GM12878 (cell line): ENCODE measurements at regions not wholly inside any gene's neighbourhood (a gene's known extent, or its start where the extent isn't known, plus 50 kb on each side); places are given as distances from the start of the nearest gene placed in this dataset.

Source experiments
- ATAC-seq: fragments of 200-7000 bp; cut with Tn5 transposase; 3 replicates; pipeline ENCODE4 v1.9.1; 2020; ENCODE audit warnings: mild to moderate bottlenecking, moderate library complexity
- BruUV-seq: library from RNA; stranded (reverse); fragments of 400-500 nt; replicated peaks from 2 replicates; lab custom pipeline; 2021; lab: Mats Ljungman, UMichigan
- CTCF ChIA-PET: fragments of 300-600 bp; sonication (Branson Sonifier 250); formaldehyde crosslinking; extraction: SDS; loops from one replicate; lab custom pipeline; 2021; ENCODE audit warnings: inconsistent platforms; lab: Yijun Ruan, JAX
- POLR2A ChIA-PET: fragments of 350-600 bp; formaldehyde crosslinking; extraction: SDS; loops from one replicate; lab custom pipeline; 2021; ENCODE audit warnings: inconsistent platforms; lab: Charles Lee
- RAD21 ChIA-PET: fragments of 300-600 bp; sonication (Branson Sonifier 250); formaldehyde crosslinking; loops from one replicate; lab custom pipeline; 2023; ENCODE audit warnings: antibody characterized with exemption; ENCODE audit not compliant: unreplicated experiment; lab: Charles Lee
- SMC1A ChIA-PET: fragments of 300-600 bp; sonication (Branson Sonifier 250); formaldehyde crosslinking; loops from one replicate; lab custom pipeline; 2023; ENCODE audit not compliant: unreplicated experiment, uncharacterized antibody; lab: Charles Lee
- DNase-seq: peaks from one replicate; pipeline ENCODE4 v3.0.0-alpha.2; 2011; ENCODE audit warnings: low read depth, low spot score
- FAIRE-seq: peaks from 3 replicates; lab custom pipeline; 2011; peaks lifted over from hg19 to GRCh38; lab: Jason Lieb, UNC
- H2AFZ ChIP-seq: 2 replicates; pipeline ENCODE4 v1.6.0; 2011; ENCODE audit warnings: low read depth, low read length, control low read depth; ENCODE audit not compliant: control insufficient read depth
- H3K27ac ChIP-seq: 2 replicates; pipeline ENCODE4 v1.5.1; 2011; ENCODE audit warnings: control low read depth; ENCODE audit not compliant: control insufficient read depth, insufficient read depth
- H3K27me3 ChIP-seq, 2 experiments: replicated peaks in 1 of 2; 2 replicates each; pipeline versions ENCODE4 v1.6.0 to v1.6.1; 2011; ENCODE audit warnings: low read length in 1 of 2; ENCODE audit not compliant: control insufficient read depth in 2 of 2, insufficient read depth in 2 of 2
- H3K36me3 ChIP-seq, 2 experiments: 2 replicates each; pipeline ENCODE4 v1.5.1; 2011; ENCODE audit warnings: low read length in 1 of 2; ENCODE audit not compliant: control insufficient read depth in 2 of 2, insufficient read depth in 2 of 2
- H3K4me1 ChIP-seq: 2 replicates; pipeline ENCODE4 v1.6.1; 2011; ENCODE audit warnings: mild to moderate bottlenecking, low read length, moderate library complexity, mixed read lengths; ENCODE audit not compliant: control insufficient read depth, insufficient read depth
- H3K4me2 ChIP-seq: 2 replicates; pipeline ENCODE4 v1.6.0; 2011; ENCODE audit warnings: control low read depth; ENCODE audit not compliant: control insufficient read depth, insufficient read depth
- H3K4me3 ChIP-seq: fragments of 200-600 bp; sonication (generic); 2 replicates; pipeline ENCODE4 v1.5.1; 2016
- H3K79me2 ChIP-seq: 2 replicates; pipeline ENCODE4 v1.6.0; 2011; ENCODE audit warnings: low read length; ENCODE audit not compliant: control insufficient read depth, insufficient read depth
- H3K9ac ChIP-seq: 2 replicates; pipeline ENCODE4 v1.8.0; 2011; ENCODE audit warnings: low read length, control low read depth, mixed read lengths; ENCODE audit not compliant: control insufficient read depth, insufficient read depth
- H3K9me3 ChIP-seq: replicated peaks from 3 replicates; pipeline ENCODE4 v1.5.1; 2011; ENCODE audit warnings: mild to moderate bottlenecking, low read length; ENCODE audit not compliant: control insufficient read depth, insufficient read depth
- H4K20me1 ChIP-seq: 2 replicates; pipeline ENCODE4 v1.6.0; 2011; ENCODE audit not compliant: control insufficient read depth, insufficient read depth
- CBX3 ChIP-seq: fragments of 200-600 bp; sonication (generic); IDR thresholded peaks from 2 replicates; pipeline ENCODE4 v1.6.1; 2016; ENCODE audit warnings: low read depth, borderline replicate concordance
- CREB1 ChIP-seq: IDR thresholded peaks from 2 replicates; pipeline ENCODE4 v1.6.1; 2012; ENCODE audit warnings: low read depth, mild to moderate bottlenecking, inconsistent platforms
- NFXL1 ChIP-seq: fragments of 450-650 bp; IDR thresholded peaks from 2 replicates; pipeline ENCODE4 v1.6.1; 2017; ENCODE audit warnings: antibody characterized with exemption, mild to moderate bottlenecking, borderline replicate concordance
- NR2C2 ChIP-seq: IDR thresholded peaks from 2 replicates; pipeline ENCODE4 v1.6.1; 2011; ENCODE audit warnings: borderline replicate concordance, low read depth; ENCODE audit not compliant: control insufficient read depth, insufficient read length
- SMAD1 ChIP-seq: fragments of 450-650 bp; IDR thresholded peaks from 2 replicates; pipeline ENCODE4 v1.6.1; 2018; ENCODE audit warnings: mild to moderate bottlenecking, low read depth; ENCODE audit not compliant: partially characterized antibody
- STAT3 ChIP-seq: IDR thresholded peaks from 2 replicates; pipeline ENCODE4 v1.6.1; 2011; ENCODE audit warnings: low read depth, low read length, improper control_type of control experiment
- SUZ12 ChIP-seq: fragments of 200-600 bp; sonication (generic); IDR thresholded peaks from one replicate; pipeline ENCODE4 v1.6.1; 2018; ENCODE audit warnings: antibody characterized with exemption, mild to moderate bottlenecking; ENCODE audit not compliant: unreplicated experiment
- ZNF274 ChIP-seq: IDR thresholded peaks from one replicate; pipeline ENCODE4 v1.8.0; 2011; ENCODE audit not compliant: insufficient read length, insufficient read depth
- ZNF622 ChIP-seq: fragments of 450-650 bp; IDR thresholded peaks from 2 replicates; pipeline ENCODE4 v1.6.1; 2017; ENCODE audit warnings: mild to moderate bottlenecking, inconsistent platforms
- WGBS: methylation state at CpG from one replicate; pipeline ENCODE4 v1.1.6; 2016; ENCODE audit warnings: low lambda C conversion rate; ENCODE audit not compliant: insufficient replicate concordance, insufficient coverage; ENCODE audit errors: missing lambda C conversion rate; 5-methylcytosine and 5-hydroxymethylcytosine counted together
- in situ Hi-C: fragments of 300-500 bp; cut with MboI; formaldehyde crosslinking; loops from 9 replicates; pipeline ENCODE4 v1.14.3; 2018; ENCODE audit warnings: mixed read lengths
- intact Hi-C: fragments of 100-400 bp; cut with micrococcal nuclease; formaldehyde crosslinking; loops from one replicate; pipeline ENCODE4 v1.14.2; 2022; ENCODE audit not compliant: unreplicated experiment
- TF ChIP-seq, protein P1 (sequence below): IDR thresholded peaks from 2 replicates; pipeline ENCODE4 v1.6.1; 2012; ENCODE audit warnings: mild to moderate bottlenecking, low read depth, low read length
- TF ChIP-seq, protein P2 (sequence below): fragments of 450-650 bp; formaldehyde crosslinking; IDR thresholded peaks from 2 replicates; pipeline ENCODE4 v1.4.0; 2020; ENCODE audit warnings: mild to moderate bottlenecking, moderate library complexity
- TF ChIP-seq, protein P3 (sequence below): IDR thresholded peaks from 2 replicates; pipeline ENCODE4 v1.6.1; 2011; ENCODE audit warnings: borderline replicate concordance, low read depth, mild to moderate bottlenecking, moderate library complexity, mixed read lengths, low read length; ENCODE audit not compliant: insufficient read depth; ENCODE audit errors: extremely low read length

DNA sequence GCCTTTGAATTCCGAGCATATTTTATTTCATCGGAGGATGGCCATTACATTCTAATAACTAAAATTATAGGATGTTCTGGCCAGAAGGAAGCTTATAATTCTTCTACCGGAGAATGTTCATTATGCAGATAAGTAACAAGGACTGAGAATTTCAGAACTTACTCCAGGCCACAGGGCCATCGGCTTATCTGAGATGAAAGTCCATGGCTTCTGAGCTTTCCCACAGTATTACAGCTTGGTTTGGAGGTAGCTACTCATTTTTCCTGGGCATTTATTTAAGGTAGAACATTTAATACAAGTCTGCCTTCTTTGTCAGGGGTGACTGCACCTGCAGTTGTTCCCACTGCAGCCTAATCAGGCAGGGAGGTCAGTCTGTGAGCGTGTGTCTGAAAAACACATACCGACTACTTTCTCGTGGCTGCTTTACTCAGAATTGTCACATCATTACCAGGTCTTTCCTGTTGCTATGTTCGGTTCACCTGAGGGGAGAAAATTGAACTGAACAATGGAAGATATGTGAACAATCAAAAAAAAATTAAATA, 219.7 kb upstream of the CPHXL start (continued):
- TF ChIP-seq SUZ12 (no peak), CREB1 (no peak), NFXL1 (no peak), NR2C2 (no peak), SMAD1 (no peak)
- TF ChIP-seq, protein P1, sequence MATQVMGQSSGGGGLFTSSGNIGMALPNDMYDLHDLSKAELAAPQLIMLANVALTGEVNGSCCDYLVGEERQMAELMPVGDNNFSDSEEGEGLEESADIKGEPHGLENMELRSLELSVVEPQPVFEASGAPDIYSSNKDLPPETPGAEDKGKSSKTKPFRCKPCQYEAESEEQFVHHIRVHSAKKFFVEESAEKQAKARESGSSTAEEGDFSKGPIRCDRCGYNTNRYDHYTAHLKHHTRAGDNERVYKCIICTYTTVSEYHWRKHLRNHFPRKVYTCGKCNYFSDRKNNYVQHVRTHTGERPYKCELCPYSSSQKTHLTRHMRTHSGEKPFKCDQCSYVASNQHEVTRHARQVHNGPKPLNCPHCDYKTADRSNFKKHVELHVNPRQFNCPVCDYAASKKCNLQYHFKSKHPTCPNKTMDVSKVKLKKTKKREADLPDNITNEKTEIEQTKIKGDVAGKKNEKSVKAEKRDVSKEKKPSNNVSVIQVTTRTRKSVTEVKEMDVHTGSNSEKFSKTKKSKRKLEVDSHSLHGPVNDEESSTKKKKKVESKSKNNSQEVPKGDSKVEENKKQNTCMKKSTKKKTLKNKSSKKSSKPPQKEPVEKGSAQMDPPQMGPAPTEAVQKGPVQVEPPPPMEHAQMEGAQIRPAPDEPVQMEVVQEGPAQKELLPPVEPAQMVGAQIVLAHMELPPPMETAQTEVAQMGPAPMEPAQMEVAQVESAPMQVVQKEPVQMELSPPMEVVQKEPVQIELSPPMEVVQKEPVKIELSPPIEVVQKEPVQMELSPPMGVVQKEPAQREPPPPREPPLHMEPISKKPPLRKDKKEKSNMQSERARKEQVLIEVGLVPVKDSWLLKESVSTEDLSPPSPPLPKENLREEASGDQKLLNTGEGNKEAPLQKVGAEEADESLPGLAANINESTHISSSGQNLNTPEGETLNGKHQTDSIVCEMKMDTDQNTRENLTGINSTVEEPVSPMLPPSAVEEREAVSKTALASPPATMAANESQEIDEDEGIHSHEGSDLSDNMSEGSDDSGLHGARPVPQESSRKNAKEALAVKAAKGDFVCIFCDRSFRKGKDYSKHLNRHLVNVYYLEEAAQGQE, result no peak

DNA sequence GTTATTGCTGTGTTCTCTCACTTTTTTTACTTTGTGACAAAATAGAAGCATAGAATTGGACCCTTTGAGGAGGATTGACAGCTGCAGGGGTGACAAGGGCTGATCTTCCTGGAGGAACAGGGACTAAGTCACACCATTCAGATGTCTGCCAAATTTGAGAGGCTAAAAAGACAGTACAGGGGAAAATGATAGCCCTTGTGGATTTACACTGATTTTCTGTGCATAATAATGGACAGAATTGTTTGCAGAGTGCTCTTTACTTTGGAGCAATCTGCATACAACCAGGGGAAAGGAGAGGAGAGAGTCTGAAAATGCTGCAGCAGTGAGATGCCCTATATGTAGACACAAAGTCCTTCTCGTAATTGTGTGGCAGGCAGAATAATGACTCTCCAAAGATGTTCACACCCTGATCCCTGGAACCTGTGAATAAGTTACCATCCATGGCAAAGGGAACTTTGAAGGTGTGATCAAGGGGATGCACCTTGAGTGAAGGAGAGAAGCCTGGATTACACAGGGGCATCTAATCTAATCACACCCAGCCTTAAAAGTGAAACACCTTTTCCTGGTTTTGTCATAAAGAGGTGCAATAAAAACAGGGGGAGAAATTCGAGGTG, 221.4 kb upstream of the CPHXL start:
- FAIRE-seq (no peak), DNase-seq (no peak), ATAC-seq (no peak)
- no peaks in the 10 kb centered on the region for H4K20me1 ChIP-seq
- in situ Hi-C loops (no loop called here), intact Hi-C loops (no loop called here)
- ChIA-PET CTCF (no interaction called here), POLR2A (no interaction called here), RAD21 (no interaction called here), SMC1A (no interaction called here)
- H3K9me3 ChIP-seq, result no peaks in the 10 kb centered on the region
- no peaks in the 10 kb centered on the region for H3K36me3 ChIP-seq
- no peak overlapping the region for H3K27ac ChIP-seq
- H2AFZ ChIP-seq, result no peak overlapping the region
- no TSS peak for BruUV-seq
- H3K4me3 ChIP-seq, result no peak overlapping the region
- H3K4me1 ChIP-seq, result no peaks in the 10 kb centered on the region
- H3K9ac ChIP-seq, result no peak overlapping the region
- WGBS, result 3% methylated on average over 2 of the region's 2 CpGs
- no peak overlapping the region for H3K4me2 ChIP-seq
- no peaks in the 10 kb centered on the region for H3K79me2 ChIP-seq
- H3K27me3 ChIP-seq, result no peaks in the 10 kb centered on the region
- no peak for TF ChIP-seq STAT3
- TF ChIP-seq CBX3, result no peak
- no peak for TF ChIP-seq SMAD1
- TF ChIP-seq, protein P2, sequence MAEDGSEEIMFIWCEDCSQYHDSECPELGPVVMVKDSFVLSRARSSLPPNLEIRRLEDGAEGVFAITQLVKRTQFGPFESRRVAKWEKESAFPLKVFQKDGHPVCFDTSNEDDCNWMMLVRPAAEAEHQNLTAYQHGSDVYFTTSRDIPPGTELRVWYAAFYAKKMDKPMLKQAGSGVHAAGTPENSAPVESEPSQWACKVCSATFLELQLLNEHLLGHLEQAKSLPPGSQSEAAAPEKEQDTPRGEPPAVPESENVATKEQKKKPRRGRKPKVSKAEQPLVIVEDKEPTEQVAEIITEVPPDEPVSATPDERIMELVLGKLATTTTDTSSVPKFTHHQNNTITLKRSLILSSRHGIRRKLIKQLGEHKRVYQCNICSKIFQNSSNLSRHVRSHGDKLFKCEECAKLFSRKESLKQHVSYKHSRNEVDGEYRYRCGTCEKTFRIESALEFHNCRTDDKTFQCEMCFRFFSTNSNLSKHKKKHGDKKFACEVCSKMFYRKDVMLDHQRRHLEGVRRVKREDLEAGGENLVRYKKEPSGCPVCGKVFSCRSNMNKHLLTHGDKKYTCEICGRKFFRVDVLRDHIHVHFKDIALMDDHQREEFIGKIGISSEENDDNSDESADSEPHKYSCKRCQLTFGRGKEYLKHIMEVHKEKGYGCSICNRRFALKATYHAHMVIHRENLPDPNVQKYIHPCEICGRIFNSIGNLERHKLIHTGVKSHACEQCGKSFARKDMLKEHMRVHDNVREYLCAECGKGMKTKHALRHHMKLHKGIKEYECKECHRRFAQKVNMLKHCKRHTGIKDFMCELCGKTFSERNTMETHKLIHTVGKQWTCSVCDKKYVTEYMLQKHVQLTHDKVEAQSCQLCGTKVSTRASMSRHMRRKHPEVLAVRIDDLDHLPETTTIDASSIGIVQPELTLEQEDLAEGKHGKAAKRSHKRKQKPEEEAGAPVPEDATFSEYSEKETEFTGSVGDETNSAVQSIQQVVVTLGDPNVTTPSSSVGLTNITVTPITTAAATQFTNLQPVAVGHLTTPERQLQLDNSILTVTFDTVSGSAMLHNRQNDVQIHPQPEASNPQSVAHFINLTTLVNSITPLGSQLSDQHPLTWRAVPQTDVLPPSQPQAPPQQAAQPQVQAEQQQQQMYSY (CRISPR knock-in tag), result no peak
- TF ChIP-seq ZNF622, result no peak
- TF ChIP-seq ZNF274, result no peak
- TF ChIP-seq, protein P3, sequence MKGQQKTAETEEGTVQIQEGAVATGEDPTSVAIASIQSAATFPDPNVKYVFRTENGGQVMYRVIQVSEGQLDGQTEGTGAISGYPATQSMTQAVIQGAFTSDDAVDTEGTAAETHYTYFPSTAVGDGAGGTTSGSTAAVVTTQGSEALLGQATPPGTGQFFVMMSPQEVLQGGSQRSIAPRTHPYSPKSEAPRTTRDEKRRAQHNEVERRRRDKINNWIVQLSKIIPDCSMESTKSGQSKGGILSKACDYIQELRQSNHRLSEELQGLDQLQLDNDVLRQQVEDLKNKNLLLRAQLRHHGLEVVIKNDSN, result no peak
